Fibroblast of lung (primary cell): ENCODE measurements at regions not wholly inside any gene's neighbourhood (a gene's known extent, or its start where the extent isn't known, plus 50 kb on each side); places are given as distances from the start of the nearest gene placed in this dataset.

ENCODE experiments used
- DNase-seq, 2 donors: peaks; one replicate each; pipeline versions ENCODE4 v3.0.0 to v3.0.0-alpha.2; 2010; ENCODE audit warnings: low read depth in 2 of 2
- H2AFZ ChIP-seq: 2 replicates; pipeline ENCODE4 v1.5.1; 2012; ENCODE audit warnings: low read length, control low read depth, inconsistent platforms
- H3K27ac ChIP-seq: 2 replicates; pipeline ENCODE4 v1.5.1; 2011; ENCODE audit warnings: low read length, control low read depth; ENCODE audit not compliant: insufficient read depth
- H3K27me3 ChIP-seq: 2 replicates; pipeline ENCODE4 v1.5.1; 2011; ENCODE audit warnings: mild to moderate bottlenecking, low read length; ENCODE audit not compliant: control insufficient read depth, insufficient read depth
- H3K36me3 ChIP-seq: 2 replicates; pipeline ENCODE4 v1.5.1; 2011; ENCODE audit warnings: low read length; ENCODE audit not compliant: control insufficient read depth, insufficient read depth
- H3K4me1 ChIP-seq: 2 replicates; pipeline ENCODE4 v1.5.1; 2011; ENCODE audit warnings: low read length; ENCODE audit not compliant: control insufficient read depth, insufficient read depth; ENCODE audit errors: extremely low read depth
- H3K4me2 ChIP-seq: 2 replicates; pipeline ENCODE4 v1.5.1; 2011; ENCODE audit warnings: low read length, control low read depth; ENCODE audit not compliant: insufficient read depth; ENCODE audit errors: extremely low read depth
- H3K4me3 ChIP-seq, 4 experiments: fragments of 200-600 bp in 1 of 4; sonication (generic) in 1 of 4; replicated peaks in 1 of 4; 2 replicates each; pipeline ENCODE4 v1.5.1; 2011 to 2016; ENCODE audit warnings: low read length in 4 of 4, low read depth in 3 of 4, mild to moderate bottlenecking in 3 of 4, control low read depth in 2 of 4, inconsistent platforms in 1 of 4, mixed read lengths in 1 of 4; ENCODE audit not compliant: insufficient read depth in 1 of 4; ENCODE audit errors: control extremely low read depth in 1 of 4
- H3K79me2 ChIP-seq: 2 replicates; pipeline ENCODE4 v1.5.1; 2012; ENCODE audit warnings: mild to moderate bottlenecking, low read length, inconsistent platforms; ENCODE audit not compliant: control insufficient read depth, insufficient read depth
- H3K9ac ChIP-seq: 2 replicates; pipeline ENCODE4 v1.5.1; 2011; ENCODE audit warnings: mild to moderate bottlenecking, low read length, control low read depth; ENCODE audit not compliant: insufficient read depth
- H3K9me3 ChIP-seq: 2 replicates; pipeline ENCODE4 v1.5.1; 2012; ENCODE audit warnings: low read depth, low read length; ENCODE audit not compliant: control insufficient read depth, insufficient read depth
- H4K20me1 ChIP-seq: 2 replicates; pipeline ENCODE4 v1.5.1; 2011; ENCODE audit warnings: low read length; ENCODE audit not compliant: control insufficient read depth, insufficient read depth; ENCODE audit errors: extremely low read depth
- CTCF ChIP-seq, 2 donors: IDR thresholded peaks in 1 of 2; conservative IDR thresholded peaks in 1 of 2; 1 replicate in 1 of 2; 2 replicates in 1 of 2; pipeline ENCODE4 v1.5.1; 2011 to 2012; ENCODE audit warnings: low read length in 2 of 2, control low read depth in 1 of 2, inconsistent platforms in 1 of 2, low read depth in 1 of 2, mild to moderate bottlenecking in 1 of 2
- EZH2 ChIP-seq: IDR thresholded peaks from 2 replicates; pipeline ENCODE4 v1.5.1; 2012; ENCODE audit warnings: low read length, control low read depth, mild to moderate bottlenecking; ENCODE audit errors: missing control alignments

GRCh38 chr20:57117296-57117695 is 149.1 kb downstream of the BMP7 start:
- no peaks in the 10 kb centered on the region for H3K79me2 ChIP-seq
- no peak for DNase-seq
- no peaks in the 10 kb centered on the region for H3K36me3 ChIP-seq
- no peaks in the 10 kb centered on the region for H3K27me3 ChIP-seq
- H3K9me3 ChIP-seq: no peaks in the 10 kb centered on the region
- H3K9ac ChIP-seq: no peak overlapping the region
- H3K4me2 ChIP-seq: no peak overlapping the region
- H3K27ac ChIP-seq: no peak overlapping the region
- no peaks in the 10 kb centered on the region for H4K20me1 ChIP-seq
- no peak overlapping the region for H3K4me3 ChIP-seq
- no peaks in the 10 kb centered on the region for H3K4me1 ChIP-seq
- H2AFZ ChIP-seq: no peak overlapping the region
- TF ChIP-seq CTCF (conservative IDR thresholded peaks at IDR 0.05 in 1 of 2, IDR thresholded peaks at IDR 0.05 in 1 of 2; ENCODE audit: low read depth in 1 of 2, low read length in 2 of 2): no peak
- TF ChIP-seq EZH2: no peak

GRCh38 chr20:57118107-57118769 is 148.2 kb downstream of the BMP7 start:
- DNase-seq: no peak
- Histone ChIP-seq H3K36me3 (no peaks in the 10 kb centered on the region), H3K4me3 (no peak overlapping the region), H4K20me1 (no peaks in the 10 kb centered on the region), H3K27ac (no peak overlapping the region), H3K27me3 (no peaks in the 10 kb centered on the region), H2AFZ (no peak overlapping the region), H3K4me1 (no peaks in the 10 kb centered on the region), H3K9ac (no peak overlapping the region), H3K79me2 (no peaks in the 10 kb centered on the region), H3K9me3 (no peaks in the 10 kb centered on the region), H3K4me2 (no peak overlapping the region)
- TF ChIP-seq CTCF (conservative IDR thresholded peaks at IDR 0.05 in 1 of 2, IDR thresholded peaks at IDR 0.05 in 1 of 2; ENCODE audit: low read depth in 1 of 2, low read length in 2 of 2) (no peak), EZH2 (no peak)
